DMS114 treated with DMSO at 0.1 percent for 48 hours (cell line): ENCODE measurements at regions not wholly inside any gene's neighbourhood (a gene's known extent, or its start where the extent isn't known, plus 50 kb on each side); places are given as distances from the start of the nearest gene placed in this dataset.

Experiments used
- DNase-seq: peaks from one replicate; lab custom pipeline; 2025; ENCODE audit not compliant: unreplicated experiment; lab: John Stamatoyannopoulos, UW

DNA sequence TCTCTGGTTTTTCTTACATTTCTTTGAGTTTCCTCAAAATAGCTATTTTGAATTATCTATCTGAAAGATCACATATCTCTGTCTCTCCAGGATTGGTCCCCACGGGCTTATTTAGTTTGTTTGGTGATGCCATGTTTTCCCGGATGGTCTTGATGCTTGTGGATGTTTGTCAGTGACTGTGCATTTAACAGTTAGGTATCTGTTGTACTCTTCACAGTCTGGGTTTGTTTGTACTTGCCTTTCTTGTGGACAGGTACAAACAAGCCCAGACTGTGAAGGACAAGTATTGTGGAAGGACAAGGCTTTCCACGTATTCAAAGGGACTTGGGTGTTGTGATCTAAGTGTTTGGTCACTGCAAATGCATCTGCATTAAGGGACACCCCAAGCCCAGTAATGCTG is 49.9 kb upstream of the TOP1 start:
- DNase-seq, result no peak
